ENCODE measurements at regions not wholly inside any gene's neighbourhood (a gene's known extent, or its start where the extent isn't known, plus 50 kb on each side); places are given as distances from the start of the nearest gene placed in this dataset.

- Histone ChIP-seq H3K9me3 (no peaks in the 10 kb centered on the region), H3K4me1 (ENCODE audit: control insufficient read depth in 1 of 2, insufficient read depth in 1 of 2, low read depth in 1 of 2, low read length in 1 of 2) (no peaks in the 10 kb centered on the region), H3K36me3 (no peaks in the 10 kb centered on the region), H3K4me3 (ENCODE audit: low read depth in 1 of 2, low read length in 1 of 2) (no peak overlapping the region), H3K27ac (no peak overlapping the region), H3K27me3 (peaks cover 36% of the 10 kb centered on the region)
- no peak for TF ChIP-seq CTCF (IDR thresholded peaks at IDR 0.05)
Measured at GRCh38 chr16:86242244-86243122, 267.8 kb upstream of the FOXF1 start.

- Histone ChIP-seq H3K9me3 (no peaks in the 10 kb centered on the region), H3K4me1 (ENCODE audit: control insufficient read depth in 1 of 2, insufficient read depth in 1 of 2, low read depth in 1 of 2, low read length in 1 of 2) (no peaks in the 10 kb centered on the region), H3K4me3 (ENCODE audit: low read depth in 1 of 2, low read length in 1 of 2) (no peak overlapping the region), H3K36me3 (no peaks in the 10 kb centered on the region), H3K27me3 (peaks cover 36% of the 10 kb centered on the region), H3K27ac (no peak overlapping the region)
- no peak for TF ChIP-seq CTCF (IDR thresholded peaks at IDR 0.05)
Measured at GRCh38 chr16:86243123-86243473, 267.2 kb upstream of the FOXF1 start.

- TF ChIP-seq CTCF (IDR thresholded peaks at IDR 0.05), result no peak
Measured at GRCh38 chr16:86243571-86244154, 266.7 kb upstream of the FOXF1 start.

GRCh38 chr16:86244158-86244557, 266.2 kb upstream of the FOXF1 start:
- no peak overlapping the region for H3K27ac ChIP-seq
- no peaks in the 10 kb centered on the region for H3K36me3 ChIP-seq
- H3K4me3 ChIP-seq (ENCODE audit: low read depth in 1 of 2, low read length in 1 of 2), result no peak overlapping the region
- peaks cover 36% of the 10 kb centered on the region for H3K27me3 ChIP-seq
- H3K9me3 ChIP-seq, result no peaks in the 10 kb centered on the region
- H3K4me1 ChIP-seq (ENCODE audit: control insufficient read depth in 1 of 2, insufficient read depth in 1 of 2, low read depth in 1 of 2, low read length in 1 of 2), result no peaks in the 10 kb centered on the region
- TF ChIP-seq CTCF (IDR thresholded peaks at IDR 0.05), result no peak

More at GRCh38 chr16:86243571-86244154, 266.7 kb upstream of the FOXF1 start:
- Histone ChIP-seq H3K36me3 (no peaks in the 10 kb centered on the region), H3K4me3 (ENCODE audit: low read depth in 1 of 2, low read length in 1 of 2) (no peak overlapping the region), H3K4me1 (ENCODE audit: control insufficient read depth in 1 of 2, insufficient read depth in 1 of 2, low read depth in 1 of 2, low read length in 1 of 2) (no peaks in the 10 kb centered on the region), H3K27me3 (peaks cover 36% of the 10 kb centered on the region), H3K27ac (no peak overlapping the region), H3K9me3 (no peaks in the 10 kb centered on the region)

GRCh38 chr16:86244936-86245335, 265.4 kb upstream of the FOXF1 start:
- H3K4me3 ChIP-seq (ENCODE audit: low read depth in 1 of 2, low read length in 1 of 2), result no peak overlapping the region
- no peaks in the 10 kb centered on the region for H3K9me3 ChIP-seq
- TF ChIP-seq CTCF (IDR thresholded peaks at IDR 0.05), result no peak
- H3K4me1 ChIP-seq (ENCODE audit: control insufficient read depth in 1 of 2, insufficient read depth in 1 of 2, low read depth in 1 of 2, low read length in 1 of 2), result no peaks in the 10 kb centered on the region
- peaks cover 29% of the 10 kb centered on the region for H3K27me3 ChIP-seq
- no peaks in the 10 kb centered on the region for H3K36me3 ChIP-seq
- no peak overlapping the region for H3K27ac ChIP-seq

Data from neutrophil (primary cell).